ENCODE measurements at regions not wholly inside any gene's neighbourhood (a gene's known extent, or its start where the extent isn't known, plus 50 kb on each side); places are given as distances from the start of the nearest gene placed in this dataset.
"Not testable (repeated sequence)": the region's sequence is repeated elsewhere in the genome, so short reads cannot be mapped to it uniquely, and the experiment has no call there.

GRCh38 chr21:6109774-6110173, 4411.6 kb upstream of the TPTE start:
- not testable (repeated sequence) for H3K27ac ChIP-seq (ENCODE audit: low read length); H3K4me3 ChIP-seq (ENCODE audit: low read length); H3K79me2 ChIP-seq (ENCODE audit: low read length); H2AFZ ChIP-seq (ENCODE audit: low read length); H3K9me2 ChIP-seq (replicated peaks; ENCODE audit: insufficient read depth, low read length); H3K4me1 ChIP-seq (ENCODE audit: low read length); H3K9ac ChIP-seq (ENCODE audit: low read length); H3K27me3 ChIP-seq (ENCODE audit: low read length); H3K4me2 ChIP-seq (ENCODE audit: low read depth, low read length, poor library complexity, severe bottlenecking); H3K9me3 ChIP-seq (ENCODE audit: low read length); H3K36me3 ChIP-seq (ENCODE audit: insufficient read depth, low read length); H4K20me1 ChIP-seq (ENCODE audit: insufficient read depth, low read depth, low read length)
- DNase-seq = peak; percentile 10

- H3K9me3 ChIP-seq (ENCODE audit: low read length); H3K4me2 ChIP-seq (ENCODE audit: low read depth, low read length, poor library complexity, severe bottlenecking); H3K79me2 ChIP-seq (ENCODE audit: low read length); H3K9ac ChIP-seq (ENCODE audit: low read length); H3K4me1 ChIP-seq (ENCODE audit: low read length); DNase-seq; H2AFZ ChIP-seq (ENCODE audit: low read length); H3K4me3 ChIP-seq (ENCODE audit: low read length); H3K27me3 ChIP-seq (ENCODE audit: low read length); H3K27ac ChIP-seq (ENCODE audit: low read length); H3K9me2 ChIP-seq (replicated peaks; ENCODE audit: insufficient read depth, low read length); H3K36me3 ChIP-seq (ENCODE audit: insufficient read depth, low read length); H4K20me1 ChIP-seq (ENCODE audit: insufficient read depth, low read depth, low read length): not testable (repeated sequence)
Measured at GRCh38 chr21:6110716-6111343, 4410.6 kb upstream of the TPTE start.

GRCh38 chr21:6111354-6111753, 4410.0 kb upstream of the TPTE start:
- H2AFZ ChIP-seq (ENCODE audit: low read length); H3K9me3 ChIP-seq (ENCODE audit: low read length); DNase-seq; H3K9ac ChIP-seq (ENCODE audit: low read length); H3K79me2 ChIP-seq (ENCODE audit: low read length); H3K27ac ChIP-seq (ENCODE audit: low read length); H4K20me1 ChIP-seq (ENCODE audit: insufficient read depth, low read depth, low read length); H3K27me3 ChIP-seq (ENCODE audit: low read length); H3K9me2 ChIP-seq (replicated peaks; ENCODE audit: insufficient read depth, low read length); H3K36me3 ChIP-seq (ENCODE audit: insufficient read depth, low read length); H3K4me1 ChIP-seq (ENCODE audit: low read length); H3K4me2 ChIP-seq (ENCODE audit: low read depth, low read length, poor library complexity, severe bottlenecking); H3K4me3 ChIP-seq (ENCODE audit: low read length): not testable (repeated sequence)

DNA sequence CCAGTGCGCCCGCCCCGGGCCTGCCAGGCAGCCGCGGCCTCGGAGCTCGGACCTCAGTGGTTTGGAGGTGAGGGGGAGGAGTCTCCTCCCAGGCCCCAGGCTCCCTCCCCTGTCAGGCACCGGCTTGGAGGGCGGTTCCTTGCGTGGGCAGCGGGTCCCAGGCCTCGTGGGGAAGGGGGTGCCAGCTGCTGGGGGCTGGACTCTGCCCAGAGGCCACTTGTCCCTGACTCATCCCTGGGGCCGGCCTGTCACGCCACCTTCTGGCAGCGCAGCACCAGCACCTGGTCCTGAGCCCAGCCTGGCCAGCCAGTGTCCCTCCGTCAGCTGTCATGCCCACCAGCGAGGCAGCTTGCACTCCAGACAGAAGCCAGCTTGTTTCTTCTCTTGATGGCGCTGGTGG, 4403.0 kb upstream of the TPTE start:
- H3K79me2 ChIP-seq (ENCODE audit: low read length); H3K4me3 ChIP-seq (ENCODE audit: low read length); H2AFZ ChIP-seq (ENCODE audit: low read length); H3K4me2 ChIP-seq (ENCODE audit: low read depth, low read length, poor library complexity, severe bottlenecking); H3K9me2 ChIP-seq (replicated peaks; ENCODE audit: insufficient read depth, low read length); H3K9ac ChIP-seq (ENCODE audit: low read length); H3K4me1 ChIP-seq (ENCODE audit: low read length); DNase-seq; H4K20me1 ChIP-seq (ENCODE audit: insufficient read depth, low read depth, low read length); H3K27ac ChIP-seq (ENCODE audit: low read length); H3K9me3 ChIP-seq (ENCODE audit: low read length); H3K36me3 ChIP-seq (ENCODE audit: insufficient read depth, low read length); H3K27me3 ChIP-seq (ENCODE audit: low read length): not testable (repeated sequence)

DNA sequence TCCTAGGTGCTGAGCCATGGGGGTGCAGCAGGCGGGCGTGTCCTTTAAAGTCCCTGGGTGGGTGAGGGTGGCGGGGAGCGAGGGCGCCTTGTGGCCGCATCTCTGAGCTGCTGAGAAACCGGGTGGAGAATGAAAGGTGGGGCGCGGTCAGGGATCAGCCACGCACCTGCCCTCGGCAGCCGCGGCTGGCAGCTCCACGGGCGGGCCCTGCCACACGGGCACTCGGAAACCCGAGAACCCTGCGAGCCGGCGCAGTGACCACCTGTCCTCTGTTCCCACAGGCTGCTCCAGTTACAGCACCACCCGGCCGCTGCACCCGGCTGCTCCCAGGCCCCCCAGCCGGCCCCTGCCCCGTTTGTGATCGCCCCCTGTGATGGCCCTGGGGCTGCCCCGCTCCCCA, 4400.5 kb upstream of the TPTE start:
- H3K4me3 ChIP-seq (ENCODE audit: low read length) = not testable (repeated sequence)

GRCh38 chr21:6122629-6123028, 4398.8 kb upstream of the TPTE start:
- H3K27ac ChIP-seq (ENCODE audit: low read length); H3K27me3 ChIP-seq (ENCODE audit: low read length); H3K4me1 ChIP-seq (ENCODE audit: low read length); DNase-seq; H3K79me2 ChIP-seq (ENCODE audit: low read length); H2AFZ ChIP-seq (ENCODE audit: low read length); H3K9me3 ChIP-seq (ENCODE audit: low read length); H3K36me3 ChIP-seq (ENCODE audit: insufficient read depth, low read length); H3K4me2 ChIP-seq (ENCODE audit: low read depth, low read length, poor library complexity, severe bottlenecking); H3K9ac ChIP-seq (ENCODE audit: low read length); H3K4me3 ChIP-seq (ENCODE audit: low read length); H4K20me1 ChIP-seq (ENCODE audit: insufficient read depth, low read depth, low read length); H3K9me2 ChIP-seq (replicated peaks; ENCODE audit: insufficient read depth, low read length): not testable (repeated sequence)

More for the DNA sequence above, 4400.5 kb upstream of the TPTE start:
- not testable (repeated sequence) for H3K9ac ChIP-seq (ENCODE audit: low read length); H3K79me2 ChIP-seq (ENCODE audit: low read length); H3K27me3 ChIP-seq (ENCODE audit: low read length); H2AFZ ChIP-seq (ENCODE audit: low read length); H3K4me2 ChIP-seq (ENCODE audit: low read depth, low read length, poor library complexity, severe bottlenecking); H3K36me3 ChIP-seq (ENCODE audit: insufficient read depth, low read length); H3K4me1 ChIP-seq (ENCODE audit: low read length); H3K9me3 ChIP-seq (ENCODE audit: low read length); DNase-seq; H3K9me2 ChIP-seq (replicated peaks; ENCODE audit: insufficient read depth, low read length); H3K27ac ChIP-seq (ENCODE audit: low read length); H4K20me1 ChIP-seq (ENCODE audit: insufficient read depth, low read depth, low read length)

GRCh38 chr21:6123224-6123623, 4398.2 kb upstream of the TPTE start:
- not testable (repeated sequence) for H3K9me2 ChIP-seq (replicated peaks; ENCODE audit: insufficient read depth, low read length); H3K36me3 ChIP-seq (ENCODE audit: insufficient read depth, low read length); H4K20me1 ChIP-seq (ENCODE audit: insufficient read depth, low read depth, low read length); H3K4me1 ChIP-seq (ENCODE audit: low read length); DNase-seq; H3K79me2 ChIP-seq (ENCODE audit: low read length); H3K27me3 ChIP-seq (ENCODE audit: low read length); H3K9ac ChIP-seq (ENCODE audit: low read length); H3K4me3 ChIP-seq (ENCODE audit: low read length); H3K9me3 ChIP-seq (ENCODE audit: low read length); H3K27ac ChIP-seq (ENCODE audit: low read length); H2AFZ ChIP-seq (ENCODE audit: low read length); H3K4me2 ChIP-seq (ENCODE audit: low read depth, low read length, poor library complexity, severe bottlenecking)

- not testable (repeated sequence) for H3K36me3 ChIP-seq (ENCODE audit: insufficient read depth, low read length); H3K4me3 ChIP-seq (ENCODE audit: low read length); H3K27ac ChIP-seq (ENCODE audit: low read length); H3K9me2 ChIP-seq (replicated peaks; ENCODE audit: insufficient read depth, low read length); H3K27me3 ChIP-seq (ENCODE audit: low read length); H2AFZ ChIP-seq (ENCODE audit: low read length); H3K4me1 ChIP-seq (ENCODE audit: low read length); H4K20me1 ChIP-seq (ENCODE audit: insufficient read depth, low read depth, low read length); H3K9ac ChIP-seq (ENCODE audit: low read length); H3K79me2 ChIP-seq (ENCODE audit: low read length); H3K9me3 ChIP-seq (ENCODE audit: low read length); H3K4me2 ChIP-seq (ENCODE audit: low read depth, low read length, poor library complexity, severe bottlenecking)
- DNase-seq = peak; percentile 7
Measured at GRCh38 chr21:6125549-6126240, 4395.7 kb upstream of the TPTE start.
